CD14-positive monocyte (primary cell): ENCODE measurements at regions not wholly inside any gene's neighbourhood (a gene's known extent, or its start where the extent isn't known, plus 50 kb on each side); places are given as distances from the start of the nearest gene placed in this dataset.

Experiments
- DNase-seq, 3 donors: peaks; one replicate each; pipeline ENCODE4 v3.0.0-alpha.2; 2011 to 2022
- H2AFZ ChIP-seq: 2 replicates; pipeline ENCODE4 v1.6.0; 2012; ENCODE audit warnings: mild to moderate bottlenecking, low read depth, low read length, inconsistent platforms; ENCODE audit not compliant: insufficient read depth, poor library complexity, severe bottlenecking
- H3K27ac ChIP-seq, 2 donors: 1 replicate in 1 of 2; 2 replicates in 1 of 2; pipeline ENCODE4 v1.5.1; 2012 to 2013; ENCODE audit warnings: low read length in 2 of 2, control low read depth in 1 of 2, inconsistent platforms in 1 of 2, low read depth in 1 of 2, mild to moderate bottlenecking in 1 of 2
- H3K27me3 ChIP-seq, 2 donors: one replicate each; pipeline versions ENCODE4 v1.6.0 to v1.6.1; 2011 to 2013; ENCODE audit warnings: low read length in 2 of 2; ENCODE audit not compliant: control insufficient read depth in 2 of 2, insufficient read depth in 2 of 2
- H3K36me3 ChIP-seq, 2 donors: replicated peaks in 1 of 2; 1 replicate in 1 of 2; 2 replicates in 1 of 2; pipeline versions ENCODE4 v1.5.1 to v1.6.1; 2012 to 2013; ENCODE audit warnings: low read length in 2 of 2, control low read depth in 1 of 2, inconsistent platforms in 1 of 2, mild to moderate bottlenecking in 1 of 2; ENCODE audit not compliant: insufficient read depth in 2 of 2, control insufficient read depth in 1 of 2
- H3K4me1 ChIP-seq, 2 donors: 1 replicate in 1 of 2; 2 replicates in 1 of 2; pipeline versions ENCODE4 v1.5.1 to v1.6.1; 2012 to 2013; ENCODE audit warnings: low read length in 2 of 2, control low read depth in 1 of 2, inconsistent platforms in 1 of 2, mild to moderate bottlenecking in 1 of 2, moderate library complexity in 1 of 2; ENCODE audit not compliant: insufficient read depth in 2 of 2, control insufficient read depth in 1 of 2
- H3K4me2 ChIP-seq: replicated peaks from 2 replicates; pipeline ENCODE3; 2012; ENCODE audit warnings: low read length, moderate library complexity, mild to moderate bottlenecking; ENCODE audit not compliant: poor library complexity, severe bottlenecking; ENCODE audit errors: extremely low read depth
- H3K4me3 ChIP-seq, 3 experiments: fragments of 200-600 bp in 1 of 3; sonication (generic) in 1 of 3; replicated peaks in 1 of 3; 1 replicate in 2 of 3; 2 replicates in 1 of 3; pipeline ENCODE4 v1.5.1; 2011 to 2013; ENCODE audit warnings: low read length in 3 of 3, mild to moderate bottlenecking in 3 of 3, control low read depth in 2 of 3, low read depth in 2 of 3, inconsistent platforms in 1 of 3, moderate library complexity in 1 of 3
- H3K79me2 ChIP-seq: 2 replicates; pipeline ENCODE4 v1.6.0; 2012; ENCODE audit warnings: mild to moderate bottlenecking, control low read depth, inconsistent platforms, low read length, moderate library complexity; ENCODE audit not compliant: insufficient read depth
- H3K9ac ChIP-seq: 2 replicates; pipeline ENCODE4 v1.6.0; 2017; ENCODE audit warnings: low read length, mild to moderate bottlenecking; ENCODE audit not compliant: insufficient read depth, poor library complexity, severe bottlenecking
- H3K9me3 ChIP-seq, 2 donors: replicated peaks in 1 of 2; 1 replicate in 1 of 2; 2 replicates in 1 of 2; pipeline versions ENCODE4 v1.5.1 to v1.6.1; 2012 to 2013; ENCODE audit warnings: low read length in 2 of 2, control low read depth in 1 of 2; ENCODE audit not compliant: control insufficient read depth in 1 of 2, insufficient read depth in 1 of 2
- H4K20me1 ChIP-seq: 2 replicates; pipeline ENCODE4 v1.6.0; 2012; ENCODE audit warnings: mild to moderate bottlenecking, low read length, control low read depth, moderate library complexity; ENCODE audit not compliant: insufficient read depth
- H3K27ac Mint-ChIP-seq, 7 donors: one replicate each; pipeline ENCODE4 v1.8.0; 2020; ENCODE audit warnings: mild to moderate bottlenecking in 7 of 7, mixed read lengths in 7 of 7, moderate library complexity in 6 of 7, inconsistent platforms in 2 of 7
- H3K27me3 Mint-ChIP-seq, 3 donors: one replicate each; pipeline ENCODE4 v1.8.0; 2021 to 2022; ENCODE audit warnings: low read depth in 3 of 3, mild to moderate bottlenecking in 3 of 3, mixed read lengths in 3 of 3, moderate library complexity in 3 of 3, inconsistent platforms in 1 of 3
- H3K36me3 Mint-ChIP-seq, 2 donors: one replicate each; pipeline ENCODE4 v1.8.0; 2020; ENCODE audit warnings: mixed read lengths in 2 of 2, inconsistent platforms in 1 of 2, mild to moderate bottlenecking in 1 of 2
- H3K4me1 Mint-ChIP-seq: one replicate; pipeline ENCODE4 v1.8.0; 2020; ENCODE audit warnings: mild to moderate bottlenecking, mixed read lengths
- H3K4me3 Mint-ChIP-seq, 2 donors: one replicate each; pipeline ENCODE4 v1.8.0; 2020; ENCODE audit warnings: mild to moderate bottlenecking in 2 of 2, mixed read lengths in 2 of 2, moderate library complexity in 1 of 2
- H3K9me3 Mint-ChIP-seq, 7 donors: one replicate each; pipeline ENCODE4 v1.8.0; 2020 to 2022; ENCODE audit warnings: mixed read lengths in 7 of 7, mild to moderate bottlenecking in 6 of 7, moderate library complexity in 6 of 7, inconsistent platforms in 2 of 7
- WGBS: methylation state at CpG from one replicate; pipeline ENCODE4 v1.1.5; 2013; ENCODE audit warnings: missing lambda C conversion rate; ENCODE audit not compliant: insufficient coverage; 5-methylcytosine and 5-hydroxymethylcytosine counted together
- intact Hi-C, 2 donors: fragments of 100-400 bp; cut with micrococcal nuclease; formaldehyde crosslinking; loops; one replicate each; pipeline versions ENCODE4 v1.15.0 to v1.15.1; 2023
- TF ChIP-seq, protein P1 (sequence below): fragments of 200-600 bp; IDR thresholded peaks from one replicate; pipeline ENCODE4 v1.8.0; 2022; ENCODE audit warnings: antibody characterized with exemption, mild to moderate bottlenecking

DNA sequence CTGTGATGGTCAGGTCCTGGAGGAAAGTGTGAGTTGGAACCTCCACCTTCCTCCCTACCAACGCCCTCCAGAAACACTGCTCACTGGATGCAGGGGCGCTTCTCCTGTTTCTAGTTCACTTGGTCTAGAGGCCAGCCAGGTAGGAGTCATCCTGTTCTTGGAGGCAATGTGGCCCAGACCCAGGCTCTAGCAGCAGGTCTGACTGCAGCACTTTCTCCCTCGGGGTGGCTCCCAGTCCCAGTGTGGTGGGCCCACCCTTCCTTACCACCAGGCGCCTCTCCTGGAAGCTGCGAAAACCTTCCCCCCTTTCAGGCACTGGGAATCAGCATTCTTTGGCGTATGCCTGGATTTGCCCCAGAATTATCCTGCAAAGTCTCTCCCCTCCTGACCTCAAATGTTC, 292.8 kb downstream of the SOX11 start:
- H3K36me3 Mint-ChIP-seq = no peaks in the 10 kb centered on the region
- no peaks in the 10 kb centered on the region for H3K4me1 Mint-ChIP-seq
- peaks cover 0 to 5% of the 10 kb centered on the region in 2 donors for H3K9me3 ChIP-seq
- no peak overlapping the region for H3K27ac Mint-ChIP-seq
- no peak for DNase-seq
- no peak overlapping the region for H3K4me3 Mint-ChIP-seq
- intact Hi-C loops = no loop called here
- no peaks in the 10 kb centered on the region for H3K27me3 ChIP-seq
- H3K4me3 ChIP-seq = no peak overlapping the region
- 84% methylated on average over 5 of the region's 6 CpGs for WGBS
- H3K9ac ChIP-seq = no peak overlapping the region
- no peaks in the 10 kb centered on the region for H3K36me3 ChIP-seq
- H3K27me3 Mint-ChIP-seq = peaks cover 2 to 6% (median 6%) of the 10 kb centered on the region in 3 donors
- H3K27ac ChIP-seq = no peak overlapping the region
- TF ChIP-seq, protein P1, sequence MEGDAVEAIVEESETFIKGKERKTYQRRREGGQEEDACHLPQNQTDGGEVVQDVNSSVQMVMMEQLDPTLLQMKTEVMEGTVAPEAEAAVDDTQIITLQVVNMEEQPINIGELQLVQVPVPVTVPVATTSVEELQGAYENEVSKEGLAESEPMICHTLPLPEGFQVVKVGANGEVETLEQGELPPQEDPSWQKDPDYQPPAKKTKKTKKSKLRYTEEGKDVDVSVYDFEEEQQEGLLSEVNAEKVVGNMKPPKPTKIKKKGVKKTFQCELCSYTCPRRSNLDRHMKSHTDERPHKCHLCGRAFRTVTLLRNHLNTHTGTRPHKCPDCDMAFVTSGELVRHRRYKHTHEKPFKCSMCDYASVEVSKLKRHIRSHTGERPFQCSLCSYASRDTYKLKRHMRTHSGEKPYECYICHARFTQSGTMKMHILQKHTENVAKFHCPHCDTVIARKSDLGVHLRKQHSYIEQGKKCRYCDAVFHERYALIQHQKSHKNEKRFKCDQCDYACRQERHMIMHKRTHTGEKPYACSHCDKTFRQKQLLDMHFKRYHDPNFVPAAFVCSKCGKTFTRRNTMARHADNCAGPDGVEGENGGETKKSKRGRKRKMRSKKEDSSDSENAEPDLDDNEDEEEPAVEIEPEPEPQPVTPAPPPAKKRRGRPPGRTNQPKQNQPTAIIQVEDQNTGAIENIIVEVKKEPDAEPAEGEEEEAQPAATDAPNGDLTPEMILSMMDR = no peak
- H3K4me1 ChIP-seq = no peaks in the 10 kb centered on the region
- H2AFZ ChIP-seq = no peak overlapping the region
- H3K9me3 Mint-ChIP-seq = peaks cover 0 to 7% (median 2%) of the 10 kb centered on the region in 7 donors
- H4K20me1 ChIP-seq = no peaks in the 10 kb centered on the region
- H3K4me2 ChIP-seq = no peak overlapping the region
- no peaks in the 10 kb centered on the region for H3K79me2 ChIP-seq

DNA sequence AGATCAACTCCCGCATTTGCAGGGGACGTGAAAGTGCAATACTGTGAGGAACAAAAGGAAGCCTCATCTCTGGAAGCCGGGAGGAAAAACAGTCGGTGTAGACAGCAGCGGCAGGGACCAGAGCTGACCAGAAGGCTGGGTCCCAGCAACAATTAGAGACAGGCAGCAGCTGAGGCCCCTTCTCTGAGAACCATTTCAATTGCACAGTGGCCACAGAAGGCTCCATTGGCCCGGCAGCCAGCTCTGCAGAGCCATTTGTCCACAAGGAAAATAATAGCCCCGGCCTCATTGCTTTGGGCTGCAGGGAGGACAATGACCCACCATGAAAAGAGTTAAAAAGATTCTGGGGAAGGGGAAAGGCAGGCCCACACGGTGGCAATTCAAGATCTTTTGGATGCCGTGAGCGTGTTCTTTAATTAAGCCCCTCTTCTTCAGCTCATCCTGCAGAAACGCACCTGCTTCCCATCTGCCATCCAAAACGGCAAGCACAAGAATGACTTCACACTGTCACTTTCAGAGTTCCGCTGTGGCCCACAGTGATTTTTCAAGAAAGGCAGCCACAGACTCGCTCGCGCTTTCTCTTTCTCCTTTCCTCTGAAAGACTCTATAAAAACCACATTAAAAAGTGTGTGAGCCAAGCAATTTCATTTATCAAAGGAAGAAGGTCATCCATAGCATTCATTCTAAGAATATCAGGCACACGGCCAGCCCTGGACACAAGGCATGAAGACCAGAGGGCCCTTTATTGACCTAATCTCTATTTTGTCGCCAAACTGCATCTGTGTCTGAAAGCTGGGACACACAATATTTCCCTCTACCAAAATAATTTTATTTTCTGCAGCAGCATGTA, 293.6 kb downstream of the SOX11 start:
- Mint-ChIP-seq H3K27ac (no peak overlapping the region), H3K27me3 (peaks cover 2 to 6% (median 5%) of the 10 kb centered on the region in 3 donors), H3K4me1 (no peaks in the 10 kb centered on the region), H3K36me3 (no peaks in the 10 kb centered on the region), H3K9me3 (peaks cover 0 to 7% (median 2%) of the 10 kb centered on the region in 7 donors), H3K4me3 (no peak overlapping the region)
- H3K4me3 ChIP-seq = no peak overlapping the region
- no peak overlapping the region for H3K4me2 ChIP-seq
- no peaks in the 10 kb centered on the region for H3K79me2 ChIP-seq
- no peaks in the 10 kb centered on the region for H3K36me3 ChIP-seq
- no peaks in the 10 kb centered on the region for H3K27me3 ChIP-seq
- WGBS = 93% methylated on average over 17 of the region's 18 CpGs
- no peak overlapping the region for H2AFZ ChIP-seq
- no peaks in the 10 kb centered on the region for H4K20me1 ChIP-seq
- TF ChIP-seq, protein P1 = no peak
- no peak overlapping the region for H3K9ac ChIP-seq
- H3K27ac ChIP-seq = no peak overlapping the region
- no peaks in the 10 kb centered on the region for H3K4me1 ChIP-seq
- peaks cover 0 to 5% of the 10 kb centered on the region in 2 donors for H3K9me3 ChIP-seq
- intact Hi-C loops = no loop called here
- no peak for DNase-seq
